ENCODE measurements at regions not wholly inside any gene's neighbourhood (a gene's known extent, or its start where the extent isn't known, plus 50 kb on each side); places are given as distances from the start of the nearest gene placed in this dataset.

- Histone ChIP-seq H3K27ac (ENCODE audit: low read depth in 1 of 2, low read length in 1 of 2) (no peak overlapping the region), H3K4me3 (ENCODE audit: low read length in 2 of 2) (no peak overlapping the region), H3K27me3 (ENCODE audit: control insufficient read depth in 2 of 2, insufficient read depth in 1 of 2, low read length in 1 of 2) (peaks cover 0 to 14% of the 10 kb centered on the region in 2 donors), H3K36me3 (ENCODE audit: control insufficient read depth in 2 of 2, insufficient read depth in 2 of 2, low read length in 1 of 2) (no peaks in the 10 kb centered on the region), H3K9me3 (ENCODE audit: control insufficient read depth in 2 of 2, insufficient read depth in 1 of 2, low read length in 1 of 2) (no peaks in the 10 kb centered on the region), H3K4me1 (ENCODE audit: control insufficient read depth in 2 of 2, insufficient read depth in 2 of 2, low read length in 2 of 2) (no peaks in the 10 kb centered on the region)
- 96% methylated on average over 9 of the region's 9 CpGs for WGBS
- no peak for DNase-seq (ENCODE audit: low read depth in 6 of 9, low spot score in 9 of 9)
These were observed 57.0 kb upstream of the SIM2 start for GRCh38 chr21:36641886-36642285.

GRCh38 chr21:36642777-36643176 is 56.1 kb upstream of the SIM2 start:
- H3K27me3 ChIP-seq (ENCODE audit: control insufficient read depth in 2 of 2, insufficient read depth in 1 of 2, low read length in 1 of 2) = peaks cover 0 to 16% of the 10 kb centered on the region in 2 donors
- H3K27ac ChIP-seq (ENCODE audit: low read depth in 1 of 2, low read length in 1 of 2) = no peak overlapping the region
- no peaks in the 10 kb centered on the region for H3K36me3 ChIP-seq (ENCODE audit: control insufficient read depth in 2 of 2, insufficient read depth in 2 of 2, low read length in 1 of 2)
- no peaks in the 10 kb centered on the region for H3K4me1 ChIP-seq (ENCODE audit: control insufficient read depth in 2 of 2, insufficient read depth in 2 of 2, low read length in 2 of 2)
- no peaks in the 10 kb centered on the region for H3K9me3 ChIP-seq (ENCODE audit: control insufficient read depth in 2 of 2, insufficient read depth in 1 of 2, low read length in 1 of 2)
- 93% methylated on average over 4 of the region's 4 CpGs for WGBS
- H3K4me3 ChIP-seq (ENCODE audit: low read length in 2 of 2) = no peak overlapping the region
- DNase-seq (ENCODE audit: low read depth in 6 of 9, low spot score in 9 of 9) = no peak

- Histone ChIP-seq H3K9me3 (ENCODE audit: control insufficient read depth in 2 of 2, insufficient read depth in 1 of 2, low read length in 1 of 2) (no peaks in the 10 kb centered on the region), H3K4me3 (ENCODE audit: low read length in 2 of 2) (no peak overlapping the region), H3K36me3 (ENCODE audit: control insufficient read depth in 2 of 2, insufficient read depth in 2 of 2, low read length in 1 of 2) (no peaks in the 10 kb centered on the region), H3K27ac (ENCODE audit: low read depth in 1 of 2, low read length in 1 of 2) (no peak overlapping the region), H3K27me3 (ENCODE audit: control insufficient read depth in 2 of 2, insufficient read depth in 1 of 2, low read length in 1 of 2) (peaks cover 0 to 19% of the 10 kb centered on the region in 2 donors), H3K4me1 (ENCODE audit: control insufficient read depth in 2 of 2, insufficient read depth in 2 of 2, low read length in 2 of 2) (no peaks in the 10 kb centered on the region)
- 96% methylated on average over 12 of the region's 12 CpGs for WGBS
- no peak for DNase-seq (ENCODE audit: low read depth in 6 of 9, low spot score in 9 of 9)
These were observed 55.3 kb upstream of the SIM2 start for GRCh38 chr21:36643374-36644250.

GRCh38 chr21:36646011-36646410 is 52.9 kb upstream of the SIM2 start:
- no peaks in the 10 kb centered on the region for H3K9me3 ChIP-seq (ENCODE audit: control insufficient read depth in 2 of 2, insufficient read depth in 1 of 2, low read length in 1 of 2)
- H3K27ac ChIP-seq (ENCODE audit: low read depth in 1 of 2, low read length in 1 of 2) = no peak overlapping the region
- no peak for DNase-seq (ENCODE audit: low read depth in 6 of 9, low spot score in 9 of 9)

GRCh38 chr21:36646645-36647044 is 52.3 kb upstream of the SIM2 start:
- WGBS = 93% methylated on average over 6 of the region's 6 CpGs
- H3K4me1 ChIP-seq (ENCODE audit: control insufficient read depth in 2 of 2, insufficient read depth in 2 of 2, low read length in 2 of 2) = no peaks in the 10 kb centered on the region
- H3K27me3 ChIP-seq (ENCODE audit: control insufficient read depth in 2 of 2, insufficient read depth in 1 of 2, low read length in 1 of 2) = peaks cover 0 to 11% of the 10 kb centered on the region in 2 donors
- H3K36me3 ChIP-seq (ENCODE audit: control insufficient read depth in 2 of 2, insufficient read depth in 2 of 2, low read length in 1 of 2) = no peaks in the 10 kb centered on the region
- no peak overlapping the region for H3K4me3 ChIP-seq (ENCODE audit: low read length in 2 of 2)
- no peaks in the 10 kb centered on the region for H3K9me3 ChIP-seq (ENCODE audit: control insufficient read depth in 2 of 2, insufficient read depth in 1 of 2, low read length in 1 of 2)
- no peak overlapping the region for H3K27ac ChIP-seq (ENCODE audit: low read depth in 1 of 2, low read length in 1 of 2)
- DNase-seq (ENCODE audit: low read depth in 6 of 9, low spot score in 9 of 9) = no peak

More at GRCh38 chr21:36646011-36646410, 52.9 kb upstream of the SIM2 start:
- Histone ChIP-seq H3K27me3 (ENCODE audit: control insufficient read depth in 2 of 2, insufficient read depth in 1 of 2, low read length in 1 of 2) (peaks cover 0 to 11% of the 10 kb centered on the region in 2 donors), H3K4me1 (ENCODE audit: control insufficient read depth in 2 of 2, insufficient read depth in 2 of 2, low read length in 2 of 2) (no peaks in the 10 kb centered on the region), H3K36me3 (ENCODE audit: control insufficient read depth in 2 of 2, insufficient read depth in 2 of 2, low read length in 1 of 2) (no peaks in the 10 kb centered on the region), H3K4me3 (ENCODE audit: low read length in 2 of 2) (no peak overlapping the region)
- 87% methylated on average over 7 of the region's 7 CpGs for WGBS

- Histone ChIP-seq H3K9me3 (ENCODE audit: control insufficient read depth in 2 of 2, insufficient read depth in 1 of 2, low read length in 1 of 2) (no peaks in the 10 kb centered on the region), H3K36me3 (ENCODE audit: control insufficient read depth in 2 of 2, insufficient read depth in 2 of 2, low read length in 1 of 2) (no peaks in the 10 kb centered on the region), H3K4me3 (ENCODE audit: low read length in 2 of 2) (no peak overlapping the region), H3K27ac (ENCODE audit: low read depth in 1 of 2, low read length in 1 of 2) (no peak overlapping the region), H3K27me3 (ENCODE audit: control insufficient read depth in 2 of 2, insufficient read depth in 1 of 2, low read length in 1 of 2) (peaks cover 0 to 11% of the 10 kb centered on the region in 2 donors), H3K4me1 (ENCODE audit: control insufficient read depth in 2 of 2, insufficient read depth in 2 of 2, low read length in 2 of 2) (no peaks in the 10 kb centered on the region)
- WGBS = 52% methylated on average over 15 of the region's 15 CpGs
- DNase-seq (ENCODE audit: low read depth in 6 of 9, low spot score in 9 of 9) = no peak
These were observed 51.4 kb upstream of the SIM2 start for GRCh38 chr21:36647279-36648093.

Measured in thymus (tissue), 11 donors.